Tibial artery (tissue), 4 donors: ENCODE measurements at regions not wholly inside any gene's neighbourhood (a gene's known extent, or its start where the extent isn't known, plus 50 kb on each side); places are given as distances from the start of the nearest gene placed in this dataset.

Experiments used
- DNase-seq, 2 donors: peaks; one replicate each; pipeline ENCODE4 v3.0.0-alpha.2; 2019
- H3K27ac ChIP-seq, 2 donors: fragments of 200-600 bp; sonication (generic) in 1 of 2; 1 replicate in 1 of 2; 2 replicates in 1 of 2; pipeline ENCODE4 v1.5.1; 2018 to 2019; ENCODE audit warnings: mild to moderate bottlenecking in 1 of 2
- H3K27me3 ChIP-seq, 2 donors: fragments of 200-600 bp; sonication (generic) in 1 of 2; one replicate each; pipeline versions ENCODE4 v1.5.1 to v1.6.0; 2016 to 2019
- H3K36me3 ChIP-seq, 3 donors: fragments of 200-600 bp; sonication (generic) in 2 of 3; one replicate each; pipeline ENCODE4 v1.5.1; 2016 to 2019; ENCODE audit warnings: mild to moderate bottlenecking in 2 of 3
- H3K4me1 ChIP-seq, 4 donors: fragments of 200-600 bp; sonication (generic) in 2 of 4; 1 replicate in 3 of 4; 2 replicates in 1 of 4; pipeline ENCODE4 v1.5.1; 2016 to 2019
- H3K4me3 ChIP-seq, 2 donors: fragments of 200-600 bp; sonication (generic) in 1 of 2; 1 replicate in 1 of 2; 2 replicates in 1 of 2; pipeline ENCODE4 v1.5.1; 2018 to 2019; ENCODE audit warnings: mild to moderate bottlenecking in 2 of 2
- H3K9me3 ChIP-seq, 3 donors: fragments of 200-600 bp; sonication (generic) in 1 of 3; one replicate each; pipeline ENCODE4 v1.5.1; 2016 to 2019
- intact Hi-C: fragments of 100-400 bp; cut with DNase I; formaldehyde crosslinking; loops from one replicate; pipeline ENCODE4 v1.15.0; 2023; ENCODE audit warnings: low total_unique reads
- TF ChIP-seq, protein P1 (sequence below), 2 experiments: fragments of 200-600 bp in 1 of 2; fragments of 450-650 bp in 1 of 2; IDR thresholded peaks; one replicate each; pipeline ENCODE4 v1.5.1; 2017 to 2019; ENCODE audit warnings: antibody characterized with exemption in 2 of 2, mild to moderate bottlenecking in 1 of 2, moderate library complexity in 1 of 2

DNA sequence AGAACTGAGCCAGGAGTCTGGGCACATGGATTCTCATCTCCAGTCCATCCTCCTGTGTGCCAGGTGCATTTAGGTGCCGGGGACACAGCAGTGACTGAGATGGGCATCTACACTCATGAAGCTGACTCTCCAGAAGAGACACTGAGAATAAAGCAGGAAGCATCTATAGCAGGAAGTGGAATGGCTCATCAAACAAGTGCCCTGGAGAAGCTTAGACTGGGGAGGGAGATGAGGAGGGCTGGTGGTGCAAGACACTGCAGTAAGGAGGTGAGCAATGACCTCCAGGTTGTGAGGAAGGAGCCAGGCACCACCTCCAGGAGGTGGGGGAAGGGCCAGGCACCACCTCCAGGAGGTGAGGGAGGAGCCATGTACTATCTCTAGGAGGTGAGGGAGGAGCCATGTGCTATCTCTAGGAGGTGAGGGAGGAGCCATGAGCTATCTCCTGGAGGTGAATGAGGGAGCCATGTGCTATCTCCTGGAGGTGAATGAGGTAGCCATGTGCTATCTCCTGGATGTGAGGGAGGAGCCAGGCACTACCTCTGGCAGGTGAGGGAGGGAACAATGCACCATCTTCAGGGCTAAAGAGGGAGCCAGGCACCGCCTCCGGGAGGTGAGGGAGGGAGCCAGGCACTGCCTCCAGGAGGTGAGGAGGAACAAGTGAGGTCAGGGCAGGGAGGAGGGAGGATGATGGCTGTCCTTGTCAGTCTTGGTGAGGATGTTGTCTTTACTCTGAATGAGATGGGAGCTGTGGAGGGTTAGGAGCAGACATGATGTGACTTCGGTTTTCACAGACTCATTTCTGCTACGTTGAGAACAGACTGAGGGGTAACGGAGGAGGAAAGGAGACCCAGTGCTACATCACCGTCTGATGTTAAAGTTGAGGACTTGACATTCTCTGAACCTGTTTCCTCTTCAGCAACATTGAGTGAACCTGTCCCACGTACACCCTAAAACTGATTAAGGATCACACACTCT, 961.9 kb upstream of the TMEM132C start:
- Histone ChIP-seq H3K27ac (no peak overlapping the region), H3K9me3 (no peaks in the 10 kb centered on the region), H3K4me1 (no peaks in the 10 kb centered on the region), H3K36me3 (no peaks in the 10 kb centered on the region), H3K4me3 (no peak overlapping the region), H3K27me3 (peaks cover 0 to 5% of the 10 kb centered on the region in 2 donors)
- intact Hi-C loops: no loop called here
- TF ChIP-seq, protein P1, sequence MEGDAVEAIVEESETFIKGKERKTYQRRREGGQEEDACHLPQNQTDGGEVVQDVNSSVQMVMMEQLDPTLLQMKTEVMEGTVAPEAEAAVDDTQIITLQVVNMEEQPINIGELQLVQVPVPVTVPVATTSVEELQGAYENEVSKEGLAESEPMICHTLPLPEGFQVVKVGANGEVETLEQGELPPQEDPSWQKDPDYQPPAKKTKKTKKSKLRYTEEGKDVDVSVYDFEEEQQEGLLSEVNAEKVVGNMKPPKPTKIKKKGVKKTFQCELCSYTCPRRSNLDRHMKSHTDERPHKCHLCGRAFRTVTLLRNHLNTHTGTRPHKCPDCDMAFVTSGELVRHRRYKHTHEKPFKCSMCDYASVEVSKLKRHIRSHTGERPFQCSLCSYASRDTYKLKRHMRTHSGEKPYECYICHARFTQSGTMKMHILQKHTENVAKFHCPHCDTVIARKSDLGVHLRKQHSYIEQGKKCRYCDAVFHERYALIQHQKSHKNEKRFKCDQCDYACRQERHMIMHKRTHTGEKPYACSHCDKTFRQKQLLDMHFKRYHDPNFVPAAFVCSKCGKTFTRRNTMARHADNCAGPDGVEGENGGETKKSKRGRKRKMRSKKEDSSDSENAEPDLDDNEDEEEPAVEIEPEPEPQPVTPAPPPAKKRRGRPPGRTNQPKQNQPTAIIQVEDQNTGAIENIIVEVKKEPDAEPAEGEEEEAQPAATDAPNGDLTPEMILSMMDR (IDR thresholded peaks at IDR 0.05): no peak
- no peak for DNase-seq

DNA sequence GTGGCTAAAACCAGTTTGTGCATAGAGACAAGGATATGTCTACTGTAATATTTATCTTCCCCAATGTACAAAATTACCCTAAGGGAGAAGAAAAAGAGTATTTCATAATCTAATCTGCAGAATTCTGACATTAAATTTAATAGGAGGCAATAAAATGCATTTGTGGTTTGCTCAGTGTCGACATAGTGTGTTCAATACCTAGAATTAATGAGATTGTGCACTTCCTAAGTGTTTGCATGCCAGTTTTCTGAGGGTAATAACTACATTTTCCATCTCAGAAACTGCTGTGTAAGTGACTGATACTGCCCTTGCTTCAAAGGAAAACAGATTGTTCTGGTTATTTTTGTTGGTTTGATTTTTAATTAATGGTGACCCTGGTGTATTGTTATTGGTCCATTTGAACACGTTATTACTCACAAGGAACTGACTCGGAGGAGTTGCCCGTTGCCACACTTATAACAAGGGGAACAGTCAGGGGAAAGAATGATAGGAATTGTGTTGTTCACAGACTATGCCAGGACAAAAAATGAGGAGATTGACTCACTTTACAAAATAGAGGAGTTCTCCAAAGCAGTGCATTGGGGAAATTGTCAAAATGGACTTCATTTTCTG, 960.3 kb upstream of the TMEM132C start:
- DNase-seq: no peak
- intact Hi-C loops: no loop called here
- no peaks in the 10 kb centered on the region for H3K36me3 ChIP-seq

DNA sequence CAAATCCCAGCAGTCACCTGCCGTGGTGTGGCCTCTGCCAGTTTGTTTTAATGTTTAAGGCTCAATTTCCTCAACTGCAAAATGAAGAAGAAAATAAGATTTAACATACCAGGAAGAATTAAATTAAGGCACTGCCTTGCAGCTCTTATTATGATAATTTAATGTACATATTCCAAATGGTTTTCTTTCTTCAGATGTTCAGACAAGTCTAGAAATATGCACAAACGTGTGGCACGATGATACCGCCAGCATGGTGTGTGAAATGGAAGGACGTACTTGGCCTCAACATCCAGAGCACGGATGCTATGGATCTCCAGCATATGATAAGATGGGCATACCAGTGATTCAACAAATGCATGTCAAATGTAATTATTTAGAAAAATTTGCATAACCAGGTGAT, 959.4 kb upstream of the TMEM132C start:
- intact Hi-C loops: no loop called here
- H3K27me3 ChIP-seq: peaks cover 0 to 5% of the 10 kb centered on the region in 2 donors
- H3K9me3 ChIP-seq: no peaks in the 10 kb centered on the region
- H3K36me3 ChIP-seq: no peaks in the 10 kb centered on the region
- no peaks in the 10 kb centered on the region for H3K4me1 ChIP-seq
- no peak overlapping the region for H3K27ac ChIP-seq
- no peak overlapping the region for H3K4me3 ChIP-seq
- TF ChIP-seq, protein P1 (IDR thresholded peaks at IDR 0.05): no peak
- DNase-seq: no peak

More for the DNA sequence above, 960.3 kb upstream of the TMEM132C start:
- no peaks in the 10 kb centered on the region for H3K9me3 ChIP-seq
- H3K27me3 ChIP-seq: peaks cover 0 to 5% of the 10 kb centered on the region in 2 donors
- H3K4me1 ChIP-seq: no peaks in the 10 kb centered on the region
- TF ChIP-seq, protein P1 (IDR thresholded peaks at IDR 0.05): no peak
- no peak overlapping the region for H3K27ac ChIP-seq
- no peak overlapping the region for H3K4me3 ChIP-seq

DNA sequence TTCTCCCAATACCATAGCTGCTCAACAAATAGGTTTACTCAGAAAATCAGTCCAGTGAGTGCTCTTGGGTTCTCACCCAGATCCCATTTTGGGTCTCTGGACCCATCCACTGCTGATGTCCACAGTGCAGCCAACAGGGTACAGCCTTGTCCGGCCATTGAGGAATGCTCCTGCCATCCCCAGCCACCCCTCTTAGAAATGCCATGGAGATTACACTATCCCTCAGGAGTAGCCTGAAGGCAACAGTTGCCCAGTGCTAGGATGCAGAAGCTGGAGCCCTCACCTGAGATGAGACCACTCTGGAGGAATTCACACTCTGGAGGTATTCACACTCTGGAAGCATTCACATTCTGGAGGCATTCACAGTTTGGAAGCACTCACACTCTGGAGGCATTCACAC, 958.8 kb upstream of the TMEM132C start:
- Histone ChIP-seq H3K36me3 (no peaks in the 10 kb centered on the region), H3K27me3 (peaks cover 0 to 5% of the 10 kb centered on the region in 2 donors), H3K4me1 (no peaks in the 10 kb centered on the region), H3K4me3 (no peak overlapping the region), H3K9me3 (no peaks in the 10 kb centered on the region), H3K27ac (no peak overlapping the region)
- intact Hi-C loops: no loop called here
- TF ChIP-seq, protein P1 (IDR thresholded peaks at IDR 0.05): no peak
- no peak for DNase-seq

DNA sequence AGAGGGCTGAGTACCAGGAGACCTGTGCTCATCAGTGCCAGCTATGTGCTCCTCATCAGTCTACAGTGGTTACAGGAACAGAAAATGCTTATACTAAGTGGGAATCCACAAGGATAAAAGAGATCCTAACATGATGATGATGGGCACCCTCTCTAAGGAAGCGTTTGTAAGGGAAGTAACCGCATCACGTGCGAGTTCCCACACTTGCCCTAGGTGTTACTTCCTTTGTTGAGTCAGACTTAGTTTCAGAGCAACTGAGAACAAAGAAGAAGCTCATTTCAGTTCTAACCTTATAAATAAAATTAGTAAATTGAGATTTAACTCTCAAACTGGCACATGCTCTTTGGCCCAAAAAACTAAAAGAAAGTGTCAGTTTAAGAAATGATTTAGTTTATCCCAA, 956.4 kb upstream of the TMEM132C start:
- H3K36me3 ChIP-seq: no peaks in the 10 kb centered on the region
- TF ChIP-seq, protein P1 (IDR thresholded peaks at IDR 0.05): no peak
- no peaks in the 10 kb centered on the region for H3K9me3 ChIP-seq
- no peak for DNase-seq
- H3K27me3 ChIP-seq: no peaks in the 10 kb centered on the region
- H3K27ac ChIP-seq: no peak overlapping the region
- H3K4me3 ChIP-seq: no peak overlapping the region
- intact Hi-C loops: no loop called here
- no peaks in the 10 kb centered on the region for H3K4me1 ChIP-seq
